HG02938 (cell line): ENCODE measurements at regions not wholly inside any gene's neighbourhood (a gene's known extent, or its start where the extent isn't known, plus 50 kb on each side); places are given as distances from the start of the nearest gene placed in this dataset.
"Not testable (repeated sequence)": the region's sequence is repeated elsewhere in the genome, so short reads cannot be mapped to it uniquely, and the experiment has no call there.

ENCODE experiments used
- ATAC-seq: cut with Tn5 transposase; IDR thresholded peaks from one replicate; pipeline ENCODE4 v1.9.1; 2021; ENCODE audit warnings: mild to moderate bottlenecking, moderate library complexity; ENCODE audit not compliant: unreplicated experiment

DNA sequence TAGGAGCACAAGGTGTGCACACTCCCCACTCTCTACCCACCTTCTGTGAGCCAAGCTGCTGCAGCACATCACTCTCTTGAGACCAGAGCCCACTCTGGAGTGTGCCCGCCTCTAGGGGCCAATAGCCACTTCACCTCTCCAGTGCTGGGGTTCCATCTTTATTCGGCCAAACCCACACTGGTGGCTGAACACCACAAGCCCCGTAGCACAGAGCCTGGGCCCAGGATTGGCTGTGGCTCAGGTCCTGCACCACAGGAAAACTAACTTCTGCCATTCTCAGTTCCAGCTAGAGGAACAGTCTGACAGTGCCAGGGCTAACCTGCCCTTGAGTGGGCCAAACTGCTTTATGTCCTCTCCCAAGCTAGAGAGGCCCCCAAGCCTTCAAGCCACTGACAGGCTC is 111.0 kb upstream of the TOX3 start:
- no peak for ATAC-seq

DNA sequence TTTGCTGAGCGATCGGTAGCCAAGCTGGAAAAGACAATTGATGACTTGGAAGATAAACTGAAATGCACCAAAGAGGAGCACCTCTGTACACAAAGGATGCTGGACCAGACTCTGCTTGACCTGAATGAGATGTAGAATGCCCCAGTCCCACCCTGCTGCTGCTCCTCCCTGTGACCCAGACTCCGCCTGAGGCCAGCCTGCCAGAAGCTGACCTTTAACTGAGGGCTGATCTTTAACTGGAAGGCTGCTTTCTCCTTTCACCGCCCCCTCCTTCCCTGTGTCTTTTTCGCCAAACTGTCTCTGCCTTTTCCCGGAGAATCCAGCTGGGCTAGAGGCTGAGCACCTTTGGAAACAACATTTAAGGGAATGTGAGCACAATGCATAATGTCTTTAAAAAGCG is 109.0 kb upstream of the TOX3 start:
- ATAC-seq = not testable (repeated sequence)

DNA sequence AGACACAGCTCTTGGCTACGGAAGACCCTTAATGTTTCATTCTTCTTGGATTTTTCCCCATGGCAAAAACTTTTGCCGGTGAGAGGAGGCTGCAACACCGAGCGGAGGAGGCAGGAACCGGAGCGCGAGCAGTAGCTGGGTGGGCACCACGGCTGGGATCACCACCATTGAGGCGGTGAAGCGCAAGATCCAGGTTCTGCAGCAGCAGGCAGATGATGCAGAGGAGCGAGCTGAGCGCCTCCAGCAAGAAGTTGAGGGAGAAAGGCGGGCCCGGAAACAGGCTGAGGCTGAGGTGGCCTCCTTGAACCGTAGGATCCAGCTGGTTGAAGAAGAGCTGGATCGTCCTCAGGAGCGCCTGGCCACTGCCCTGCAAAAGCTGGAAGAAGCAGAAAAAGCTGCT is 108.2 kb upstream of the TOX3 start:
- ATAC-seq = not testable (repeated sequence)

DNA sequence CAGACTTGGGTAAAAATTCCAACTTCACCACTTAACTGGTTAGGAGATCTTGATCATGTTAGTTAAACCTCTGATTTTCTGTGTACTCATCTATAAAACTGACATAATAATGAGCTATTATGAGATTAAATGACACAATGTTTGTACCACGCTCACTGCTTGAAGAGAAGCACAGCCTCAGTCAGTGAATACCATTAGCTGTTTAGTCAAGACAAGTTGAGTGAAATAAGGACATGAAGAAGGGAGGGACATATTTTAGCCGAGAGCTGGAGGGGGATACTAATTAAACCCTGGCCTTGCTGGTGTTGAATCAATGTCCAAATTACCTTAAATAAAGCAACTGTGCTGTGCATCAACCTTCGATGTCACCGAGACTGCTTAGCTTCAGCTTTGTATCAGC is 105.1 kb upstream of the TOX3 start:
- no peak for ATAC-seq

DNA sequence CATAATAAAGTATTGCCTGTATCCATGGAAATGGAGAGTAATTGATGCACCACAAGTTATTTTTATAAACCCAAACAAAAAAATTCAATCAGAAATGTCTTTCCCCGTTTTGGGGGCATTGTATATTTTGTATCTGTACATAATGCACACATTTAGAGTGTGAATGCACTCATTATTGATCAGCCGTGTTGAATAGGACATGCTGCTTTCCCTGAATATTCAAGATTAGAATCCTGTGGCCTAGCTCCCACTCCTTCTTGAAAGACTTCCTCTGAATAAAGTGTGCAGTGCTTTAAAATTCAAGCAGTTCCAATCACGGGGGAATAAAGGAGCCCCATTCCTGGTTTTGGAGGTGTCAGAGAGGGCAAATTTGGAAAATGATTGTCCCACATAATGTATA is 103.8 kb upstream of the TOX3 start:
- no peak for ATAC-seq

DNA sequence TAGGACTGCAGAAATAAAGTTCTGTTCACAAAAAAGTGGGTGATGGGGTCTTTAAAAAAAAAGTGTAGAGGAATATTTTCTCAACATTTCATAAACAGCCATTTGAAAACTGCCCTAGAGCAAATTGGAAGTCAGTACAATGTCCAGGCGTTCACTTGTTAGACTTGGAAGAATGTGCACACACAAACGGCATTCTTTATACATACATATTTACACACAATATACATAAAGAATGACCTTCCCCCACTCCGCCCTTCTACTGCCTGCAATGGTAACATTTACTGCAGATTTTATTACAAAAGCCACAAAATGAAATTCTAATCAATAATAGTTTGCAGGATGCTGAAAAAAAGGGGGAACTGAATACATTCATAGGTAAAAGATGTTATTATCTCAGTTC is 103.4 kb upstream of the TOX3 start:
- no peak for ATAC-seq

DNA sequence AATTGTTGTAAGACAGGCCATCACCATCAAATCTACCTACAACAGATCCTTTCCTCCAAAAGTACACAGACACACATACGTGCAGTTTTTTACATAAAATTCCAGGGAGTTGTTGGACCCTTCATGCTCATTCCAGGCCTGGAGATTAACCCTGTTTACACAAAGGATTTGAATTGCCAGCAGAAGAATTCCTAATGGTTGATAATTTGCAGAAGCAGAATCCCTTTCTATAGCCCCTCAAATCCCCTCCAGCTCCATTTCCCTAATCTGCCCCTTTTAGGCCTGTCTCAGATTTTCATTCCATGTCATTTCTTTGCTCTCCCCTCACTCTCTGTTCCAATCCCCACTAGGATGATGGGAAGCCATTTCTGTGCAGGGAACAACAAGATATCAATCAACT is 102.9 kb upstream of the TOX3 start:
- ATAC-seq = no peak

DNA sequence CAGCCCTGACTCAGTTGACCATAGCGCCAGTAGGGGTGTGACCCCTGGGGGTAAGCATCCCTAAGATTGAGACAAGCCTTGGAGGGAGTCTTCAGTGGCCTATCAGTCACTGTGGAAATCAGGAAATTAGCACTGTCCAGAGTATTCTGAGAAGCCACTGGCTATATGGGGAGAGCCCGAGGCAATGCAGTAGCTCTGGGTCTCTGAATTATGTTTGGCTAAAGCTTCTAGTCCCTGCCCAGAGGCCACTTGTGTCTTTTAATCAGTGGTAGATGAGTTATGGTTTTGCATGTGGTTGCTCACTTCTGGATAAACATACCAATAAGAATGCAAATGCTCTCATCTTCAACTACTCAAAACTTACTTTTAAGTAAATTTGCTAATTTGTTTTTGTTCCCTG is 100.6 kb upstream of the TOX3 start:
- no peak for ATAC-seq

DNA sequence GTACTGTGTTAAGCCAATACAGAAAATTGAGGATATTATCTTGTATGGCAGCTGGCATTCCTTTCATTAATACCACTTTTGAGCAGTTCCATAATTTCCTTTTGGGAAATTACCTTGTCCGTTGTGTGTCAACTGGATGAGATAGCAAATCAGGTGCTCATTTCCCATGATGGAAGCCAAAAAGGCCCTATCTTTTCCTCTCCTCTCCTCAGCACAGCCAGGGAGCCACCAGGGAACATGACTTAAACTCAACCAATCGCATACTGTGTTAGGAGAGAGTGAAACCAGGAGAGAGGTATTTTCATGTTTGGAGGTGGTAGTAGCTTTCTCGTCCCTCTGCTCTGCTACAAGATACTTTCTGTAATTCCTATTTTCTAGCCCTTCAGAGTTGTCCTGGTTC is 96.1 kb upstream of the TOX3 start:
- no peak for ATAC-seq

DNA sequence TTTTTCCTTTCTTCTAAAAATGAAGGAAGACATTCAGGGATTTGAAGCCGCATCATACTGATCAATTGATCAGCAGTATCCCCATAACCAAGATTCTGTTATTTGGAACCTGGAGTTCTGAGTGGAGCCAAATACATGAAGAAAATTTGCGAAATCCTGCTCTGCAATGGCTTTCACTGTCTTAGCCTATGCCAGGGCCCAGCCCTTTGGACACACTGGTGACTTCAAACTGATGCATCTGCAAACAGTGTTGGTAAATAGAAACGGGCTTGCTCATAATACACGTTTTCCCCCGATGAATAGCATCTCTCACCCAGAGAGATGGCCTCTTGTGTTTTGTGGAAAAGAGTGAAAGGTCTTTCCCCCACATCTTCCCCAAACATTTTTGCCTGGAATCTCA is 87.6 kb upstream of the TOX3 start:
- ATAC-seq = no peak

DNA sequence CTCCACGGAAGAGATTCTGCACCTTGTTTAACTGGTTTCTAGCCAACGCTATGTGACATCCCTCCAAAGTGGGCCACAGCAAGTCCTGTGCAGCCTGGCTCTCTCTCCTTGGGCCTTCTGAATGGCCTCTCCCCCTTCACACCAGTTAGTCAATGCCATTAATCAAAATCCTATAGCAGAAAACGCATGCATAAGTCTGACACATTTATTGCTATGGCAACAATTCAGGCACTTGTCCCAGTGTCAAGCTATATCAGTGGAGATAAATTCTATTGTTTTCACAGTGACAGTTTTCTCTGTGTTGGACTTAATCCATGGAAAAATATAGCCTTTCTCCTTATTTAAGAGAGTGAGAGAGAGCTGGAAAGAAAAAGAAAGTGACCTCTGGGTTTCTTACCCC is 87.2 kb upstream of the TOX3 start:
- no peak for ATAC-seq

DNA sequence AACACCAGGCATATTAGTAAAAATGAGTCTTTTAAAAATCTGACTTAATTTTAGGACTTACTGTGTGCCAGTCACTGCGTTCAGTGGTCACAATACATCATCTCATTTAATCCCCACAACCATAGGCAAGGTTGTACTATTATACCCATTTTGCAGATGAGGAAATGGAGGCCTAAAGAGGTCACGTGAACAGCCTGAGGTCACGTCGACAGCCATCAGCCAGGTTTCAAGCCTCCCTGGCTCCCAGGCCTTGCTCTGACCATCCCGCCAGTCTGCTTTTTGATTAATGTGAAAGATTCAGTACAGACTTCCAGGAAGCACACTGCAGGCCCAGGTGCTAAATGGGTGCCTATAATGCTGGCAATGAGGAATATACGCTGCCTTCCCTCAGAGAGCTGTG is 86.3 kb upstream of the TOX3 start:
- ATAC-seq = no peak

DNA sequence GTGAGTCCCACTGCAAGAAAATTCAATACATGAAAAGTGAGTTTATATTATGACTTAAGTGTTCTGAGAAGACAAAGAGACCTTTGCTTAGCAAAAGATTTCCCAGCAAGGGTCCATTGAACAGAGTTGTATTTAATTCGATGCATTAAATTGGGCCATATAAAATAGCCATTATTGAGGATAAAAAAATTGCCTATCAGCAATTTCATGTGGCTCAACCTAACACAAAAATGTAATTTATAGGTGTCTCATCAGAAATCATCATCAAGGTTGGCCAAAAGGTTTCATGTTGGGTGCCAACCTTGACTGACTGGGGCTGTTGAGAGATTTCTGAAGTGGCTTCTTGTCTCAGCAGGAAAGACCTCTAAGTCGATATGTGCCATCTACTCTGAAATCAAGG is 84.8 kb upstream of the TOX3 start:
- ATAC-seq = no peak

DNA sequence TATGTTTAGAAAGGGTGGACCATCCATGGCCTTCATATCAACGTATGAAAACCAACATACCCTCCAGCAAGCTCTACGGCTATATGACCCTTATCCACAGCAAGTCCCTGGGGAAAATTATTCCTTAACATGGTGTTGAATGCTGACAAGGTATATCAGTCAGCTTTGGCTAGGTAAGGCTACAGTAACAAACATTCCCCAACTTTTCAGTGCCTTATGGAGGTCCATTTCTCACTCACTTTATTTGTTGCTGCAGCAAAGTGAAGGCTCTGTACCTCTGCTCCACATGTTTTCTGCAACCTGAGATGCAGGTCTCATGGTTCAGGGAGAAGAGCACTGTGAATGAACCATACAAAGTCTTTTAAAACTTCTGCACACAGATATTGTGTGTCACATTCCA is 83.8 kb upstream of the TOX3 start:
- no peak for ATAC-seq

DNA sequence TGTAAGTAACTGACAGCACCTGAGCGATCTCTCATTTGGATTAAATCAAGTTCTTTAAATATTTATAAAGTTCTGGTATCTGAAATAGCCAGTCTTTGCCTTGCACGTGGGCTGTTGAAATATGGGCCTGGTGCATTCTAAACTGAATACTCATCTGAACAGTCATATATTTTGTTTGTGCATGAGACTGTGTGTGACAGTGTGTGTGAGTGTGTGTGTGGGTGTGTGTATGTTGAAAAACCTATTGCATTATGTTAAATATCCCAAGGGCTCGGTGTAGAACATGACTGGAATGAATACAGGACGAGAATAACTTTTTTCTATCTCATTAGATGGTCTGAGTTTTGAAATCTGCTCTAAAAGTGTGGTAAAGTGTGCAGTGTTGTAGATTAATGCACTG is 82.4 kb upstream of the TOX3 start:
- no peak for ATAC-seq

DNA sequence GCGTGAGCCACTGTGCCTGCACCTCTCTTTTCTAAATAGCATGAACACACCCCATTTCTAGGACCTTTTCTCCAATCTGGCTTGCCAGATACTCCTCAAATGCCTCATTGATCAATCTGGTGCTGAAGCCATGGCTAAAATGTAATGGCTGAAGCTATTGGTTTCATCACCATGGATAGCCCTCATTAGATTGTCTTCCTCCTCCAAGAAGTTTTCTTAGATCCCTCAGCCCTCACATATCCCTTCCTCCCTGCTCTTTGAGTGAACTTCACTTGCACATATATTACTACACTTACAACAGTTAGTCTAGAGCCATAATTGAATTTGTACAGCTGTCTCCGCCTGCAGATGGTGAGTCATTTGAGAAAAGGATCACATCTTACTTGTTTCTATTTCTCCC is 77.9 kb upstream of the TOX3 start:
- no peak for ATAC-seq

DNA sequence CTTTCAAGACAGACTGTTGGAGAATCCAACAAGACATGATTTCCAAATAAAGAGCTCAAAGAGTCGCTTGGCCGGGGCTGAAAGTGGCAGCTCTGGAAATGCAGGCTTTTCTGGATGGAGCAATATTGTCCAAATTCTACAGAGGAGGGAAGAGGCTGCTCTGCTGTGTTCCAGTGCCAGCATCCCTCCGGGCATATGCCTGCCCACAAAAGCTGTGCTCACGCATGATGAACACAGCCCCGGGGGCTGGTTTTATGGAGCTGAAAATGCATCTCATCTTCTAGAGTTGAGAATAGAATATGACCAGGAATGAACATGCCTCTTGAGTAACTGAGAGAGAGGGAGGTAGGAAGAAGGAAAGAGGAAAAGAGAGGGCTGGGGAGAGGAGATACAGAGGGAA is 74.7 kb upstream of the TOX3 start:
- ATAC-seq = no peak

DNA sequence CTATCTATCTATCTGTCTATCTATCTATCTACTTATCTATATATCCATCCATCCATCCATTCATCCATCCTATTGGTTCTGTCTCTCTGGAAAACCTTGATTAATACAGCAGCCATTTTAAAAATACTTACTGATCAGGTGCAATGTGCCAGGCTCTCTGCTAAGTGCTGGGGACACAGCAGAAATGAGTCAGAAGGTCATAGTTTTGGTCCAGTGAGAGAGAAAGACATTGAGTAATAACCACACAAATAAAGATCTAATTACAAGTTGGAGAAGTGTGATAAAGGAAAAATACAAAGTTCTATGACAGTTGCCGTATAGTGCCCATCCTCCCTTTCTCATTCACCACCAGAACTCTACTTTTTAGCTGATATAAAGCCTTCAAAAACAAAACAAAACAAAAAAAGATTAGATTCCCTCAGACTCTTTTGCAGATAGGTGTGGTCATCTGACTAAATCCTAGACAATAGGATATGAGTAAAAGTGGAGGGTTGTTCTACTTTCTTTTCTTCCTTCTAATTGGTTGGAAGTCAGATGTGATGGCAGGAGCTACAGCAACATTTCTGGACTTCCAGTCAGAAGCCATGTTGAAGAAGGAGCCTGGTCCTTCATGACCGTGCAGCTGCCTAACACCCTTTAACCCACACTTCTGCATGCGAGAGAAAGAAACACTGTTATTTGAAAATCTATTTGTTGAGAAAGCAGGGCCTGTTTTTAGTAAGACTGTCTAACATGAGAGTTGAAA is 72.0 kb upstream of the TOX3 start:
- ATAC-seq = no peak

DNA sequence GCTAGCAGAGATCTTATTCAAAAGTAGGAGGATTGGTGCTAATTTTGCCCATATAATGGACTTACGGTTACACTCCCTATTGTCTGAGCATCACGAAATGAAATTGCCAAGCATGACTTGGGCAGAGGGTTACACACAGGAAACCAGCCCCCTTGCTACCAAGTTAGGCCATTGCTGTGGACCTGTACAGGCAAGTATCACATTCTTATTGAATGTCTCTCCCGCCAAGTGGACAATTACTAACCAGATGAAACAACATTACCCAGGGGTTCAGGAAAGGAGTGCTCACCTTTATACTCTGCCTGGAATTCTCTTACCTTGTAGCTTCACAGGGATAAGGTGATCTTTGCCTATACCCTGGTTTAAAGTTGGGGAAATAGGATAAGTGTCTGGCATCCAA is 70.6 kb upstream of the TOX3 start:
- ATAC-seq = no peak

DNA sequence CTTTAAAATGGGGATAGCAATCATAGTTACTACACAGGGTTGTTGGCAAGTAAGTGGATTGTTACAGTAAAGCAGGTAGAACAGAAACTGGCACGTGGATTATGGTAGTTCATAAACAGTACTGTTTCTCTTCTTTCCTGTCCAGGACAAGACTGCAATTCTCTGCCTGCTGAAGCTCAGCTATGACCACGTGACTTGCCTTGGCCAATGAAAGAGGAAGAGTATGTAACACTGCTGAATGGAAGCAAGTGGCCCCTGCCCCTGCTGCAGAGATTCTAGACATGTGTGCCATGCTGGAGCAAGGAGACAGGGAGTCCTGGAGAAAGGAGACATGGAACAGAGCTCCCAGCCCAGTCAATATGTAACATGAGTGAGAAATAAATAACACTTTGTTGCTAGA is 66.6 kb upstream of the TOX3 start:
- no peak for ATAC-seq

DNA sequence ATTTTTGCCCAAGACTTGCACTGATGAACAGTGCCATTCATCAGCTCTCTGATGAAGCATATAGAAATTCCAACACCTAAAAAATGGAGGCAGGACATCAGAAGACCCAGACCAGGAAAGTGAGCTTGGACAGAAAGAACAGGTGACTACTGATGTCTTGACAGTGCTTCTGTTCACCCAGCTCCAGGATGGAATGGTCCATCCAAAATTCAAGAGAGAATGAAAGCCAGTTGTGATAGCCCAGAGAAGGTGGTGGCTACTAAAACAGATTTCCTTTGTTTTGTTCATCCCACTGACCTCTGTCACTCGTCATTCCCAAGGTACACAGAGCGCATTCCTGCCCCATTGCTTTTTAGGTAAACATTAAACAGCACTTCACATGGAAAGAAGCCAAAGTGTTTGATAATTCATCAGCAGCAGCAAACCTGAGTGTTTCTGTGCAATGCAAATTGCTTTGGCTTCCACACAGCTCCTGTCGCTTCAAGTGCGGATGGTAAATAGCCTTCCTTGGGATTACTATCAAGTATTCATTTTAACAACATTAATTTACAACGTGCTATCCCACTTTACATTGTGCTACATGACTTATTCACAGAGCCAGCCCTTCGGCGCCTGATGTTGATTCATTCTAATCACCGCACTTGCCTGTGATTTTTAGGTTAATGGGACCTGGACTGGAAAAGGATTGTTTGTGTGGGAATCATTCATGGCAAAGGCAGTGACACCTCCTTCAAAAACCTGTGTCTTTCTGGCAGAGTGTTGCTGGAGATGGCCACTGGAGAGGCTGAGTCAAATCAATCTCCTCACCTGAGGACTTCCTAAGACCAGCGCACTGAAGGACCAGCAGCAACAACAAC is 65.1 kb upstream of the TOX3 start:
- ATAC-seq = no peak

DNA sequence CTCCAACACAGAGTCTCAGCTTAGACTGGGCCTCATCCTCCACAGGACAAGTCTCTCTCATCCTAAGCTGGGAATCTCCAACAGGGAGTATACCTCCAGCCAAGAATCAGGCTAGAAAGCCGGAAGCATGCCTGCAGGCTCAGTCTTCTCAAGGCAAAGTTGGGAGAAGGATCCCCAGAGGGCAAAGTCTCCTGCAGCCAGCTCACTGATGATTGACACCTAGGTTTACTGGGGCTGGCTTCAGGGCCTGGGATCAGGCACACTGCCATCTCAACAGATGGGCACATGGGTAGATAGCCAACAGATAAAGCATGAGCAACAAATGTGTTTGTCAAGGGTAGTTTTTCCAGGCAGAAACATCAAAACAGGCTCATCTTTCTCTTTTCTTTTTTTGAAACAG is 56.1 kb upstream of the TOX3 start:
- ATAC-seq = no peak
